ENCODE measurements at regions not wholly inside any gene's neighbourhood (a gene's known extent, or its start where the extent isn't known, plus 50 kb on each side); places are given as distances from the start of the nearest gene placed in this dataset.

GRCh38 chr10:33716501-33717267, 382.2 kb upstream of the NRP1 start:
- no peak overlapping the region for H3K4me3 ChIP-seq (replicated peaks; ENCODE audit: low read depth, low read length)
- no peak for DNase-seq (ENCODE audit: extremely low read depth, low read depth)
- TF ChIP-seq CTCF (IDR thresholded peaks at IDR 0.05; ENCODE audit: low read depth, low read length, missing control alignments) = no peak

GRCh38 chr10:33715303-33715975, 381.0 kb upstream of the NRP1 start:
- H3K4me3 ChIP-seq (replicated peaks; ENCODE audit: low read depth, low read length) = no peak overlapping the region
- DNase-seq (ENCODE audit: extremely low read depth, low read depth) = no peak
- TF ChIP-seq CTCF (IDR thresholded peaks at IDR 0.05; ENCODE audit: low read depth, low read length, missing control alignments) = no peak

GRCh38 chr10:33712825-33713224, 378.4 kb upstream of the NRP1 start:
- no peak for TF ChIP-seq CTCF (IDR thresholded peaks at IDR 0.05; ENCODE audit: low read depth, low read length, missing control alignments)
- H3K4me3 ChIP-seq (replicated peaks; ENCODE audit: low read depth, low read length) = no peak overlapping the region
- no peak for DNase-seq (ENCODE audit: extremely low read depth, low read depth)

- no peak for DNase-seq (ENCODE audit: extremely low read depth, low read depth)
- H3K4me3 ChIP-seq (replicated peaks; ENCODE audit: low read depth, low read length) = no peak overlapping the region
- TF ChIP-seq CTCF (IDR thresholded peaks at IDR 0.05; ENCODE audit: low read depth, low read length, missing control alignments) = no peak
Measured at GRCh38 chr10:33710006-33710405, 375.5 kb upstream of the NRP1 start.

GRCh38 chr10:33709008-33709753, 374.7 kb upstream of the NRP1 start:
- no peak for TF ChIP-seq CTCF (IDR thresholded peaks at IDR 0.05; ENCODE audit: low read depth, low read length, missing control alignments)
- no peak overlapping the region for H3K4me3 ChIP-seq (replicated peaks; ENCODE audit: low read depth, low read length)
- no peak for DNase-seq (ENCODE audit: extremely low read depth, low read depth)

GRCh38 chr10:33708561-33708960, 374.1 kb upstream of the NRP1 start:
- no peak for TF ChIP-seq CTCF (IDR thresholded peaks at IDR 0.05; ENCODE audit: low read depth, low read length, missing control alignments)
- no peak overlapping the region for H3K4me3 ChIP-seq (replicated peaks; ENCODE audit: low read depth, low read length)
- DNase-seq (ENCODE audit: extremely low read depth, low read depth) = no peak
